Mammary epithelial cell (primary cell): ENCODE measurements at regions not wholly inside any gene's neighbourhood (a gene's known extent, or its start where the extent isn't known, plus 50 kb on each side); places are given as distances from the start of the nearest gene placed in this dataset.

Experiments used
- CTCF ChIP-seq, 2 donors: IDR thresholded peaks in 1 of 2; conservative IDR thresholded peaks in 1 of 2; 2 replicates each; pipeline ENCODE4 v1.5.1; 2011 to 2012; ENCODE audit warnings: inconsistent platforms in 2 of 2, low read length in 2 of 2, mild to moderate bottlenecking in 2 of 2, control low read depth in 1 of 2, low read depth in 1 of 2; ENCODE audit not compliant: insufficient read depth in 1 of 2; ENCODE audit errors: extremely low read depth in 1 of 2
- EZH2 ChIP-seq: IDR thresholded peaks from 2 replicates; pipeline ENCODE4 v1.6.1; 2012; ENCODE audit warnings: low read length, inconsistent platforms, borderline replicate concordance

GRCh38 chr1:4048921-4049320 lies 148.8 kb upstream of the C1orf174 start:
- TF ChIP-seq CTCF (conservative IDR thresholded peaks at IDR 0.05 in 1 of 2, IDR thresholded peaks at IDR 0.05 in 1 of 2; ENCODE audit: extremely low read depth in 1 of 2, insufficient read depth in 1 of 2, low read depth in 1 of 2, low read length in 2 of 2) (no peak), EZH2 (no peak)
